COR-L47 (cell line): ENCODE measurements at regions not wholly inside any gene's neighbourhood (a gene's known extent, or its start where the extent isn't known, plus 50 kb on each side); places are given as distances from the start of the nearest gene placed in this dataset.

Source experiments
- DNase-seq: peaks from one replicate; lab custom pipeline; 2025; lab: John Stamatoyannopoulos, UW

GRCh38 chr15:39281094-39281493 lies 299.8 kb upstream of the THBS1 start:
- no peak for DNase-seq

- no peak for DNase-seq
Observed at GRCh38 chr15:39282663-39283208, 298.1 kb upstream of the THBS1 start.

DNA sequence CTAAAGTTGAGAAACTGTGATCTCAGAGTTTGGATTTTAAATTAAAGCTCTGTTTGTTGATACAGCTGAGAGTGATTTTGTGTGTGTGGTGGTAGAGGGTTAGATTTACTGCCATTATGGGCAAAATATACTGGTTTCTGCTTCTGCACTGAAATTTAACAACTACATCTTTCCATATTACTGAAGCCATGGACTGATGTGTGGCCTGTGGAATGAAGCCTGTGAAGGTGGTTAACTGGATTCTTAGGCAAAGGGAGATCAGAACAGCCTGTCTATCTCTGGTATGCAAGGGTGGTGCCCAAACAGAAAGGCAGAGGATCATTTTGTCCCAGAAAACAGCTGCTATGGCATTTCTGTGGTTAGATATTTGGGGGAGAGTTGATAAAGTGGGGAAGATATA lies 297.3 kb upstream of the THBS1 start:
- no peak for DNase-seq

DNA sequence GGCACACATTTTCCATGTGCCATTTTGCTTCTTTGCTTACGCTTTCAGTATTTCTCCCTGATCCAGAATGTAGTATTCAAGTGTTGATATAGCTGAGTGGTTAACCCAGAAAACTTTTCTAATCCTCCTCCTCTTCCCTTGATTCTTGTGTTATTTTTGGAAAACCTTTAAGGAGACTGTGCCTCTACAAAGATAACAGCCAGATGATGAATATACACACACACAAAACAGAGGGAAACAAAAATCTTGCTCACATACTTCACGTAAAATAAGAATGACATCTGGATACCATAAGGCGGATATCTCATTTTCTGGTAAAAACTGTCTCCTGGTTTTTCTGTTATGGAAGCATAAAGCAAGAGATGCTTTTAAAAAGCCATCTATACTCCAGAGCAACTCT lies 295.8 kb upstream of the THBS1 start:
- no peak for DNase-seq

DNA sequence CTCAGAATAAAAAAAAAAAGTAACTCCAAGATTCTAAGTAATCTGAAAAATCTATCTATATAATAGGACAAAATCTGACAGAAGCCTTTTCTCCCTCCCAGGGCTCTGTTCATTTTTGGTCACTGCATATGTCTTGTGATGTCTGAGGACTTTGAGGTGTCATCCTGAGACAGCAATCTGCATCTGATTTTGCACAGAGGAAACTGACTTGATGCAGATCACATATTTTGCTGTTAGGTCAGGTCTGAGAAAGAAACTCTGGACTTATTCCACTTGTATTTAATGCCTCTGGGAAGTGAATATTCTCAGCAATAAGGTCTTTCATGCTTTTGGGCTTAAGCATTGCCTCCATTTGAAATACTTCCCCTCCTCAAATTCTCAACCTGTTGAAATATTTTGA lies 295.2 kb upstream of the THBS1 start:
- no peak for DNase-seq

DNA sequence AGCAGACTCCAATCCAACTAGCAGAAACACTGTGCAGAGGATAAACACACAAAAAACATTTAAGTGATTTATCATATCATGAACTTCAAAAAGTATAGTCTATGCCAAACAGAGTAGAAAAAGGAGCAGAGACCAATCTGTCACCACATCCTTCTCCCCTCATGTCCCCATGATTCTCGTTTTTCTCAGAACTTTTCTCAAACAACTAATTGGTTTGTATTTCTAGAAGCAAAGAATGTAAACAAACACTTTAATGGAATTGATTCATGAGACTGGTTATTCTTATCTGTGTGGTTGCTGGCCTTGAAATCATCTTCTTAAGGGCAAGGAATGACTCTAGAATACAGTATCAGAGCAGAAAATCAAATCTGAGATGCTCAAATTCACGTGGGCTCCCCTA lies 294.2 kb upstream of the THBS1 start:
- no peak for DNase-seq

DNA sequence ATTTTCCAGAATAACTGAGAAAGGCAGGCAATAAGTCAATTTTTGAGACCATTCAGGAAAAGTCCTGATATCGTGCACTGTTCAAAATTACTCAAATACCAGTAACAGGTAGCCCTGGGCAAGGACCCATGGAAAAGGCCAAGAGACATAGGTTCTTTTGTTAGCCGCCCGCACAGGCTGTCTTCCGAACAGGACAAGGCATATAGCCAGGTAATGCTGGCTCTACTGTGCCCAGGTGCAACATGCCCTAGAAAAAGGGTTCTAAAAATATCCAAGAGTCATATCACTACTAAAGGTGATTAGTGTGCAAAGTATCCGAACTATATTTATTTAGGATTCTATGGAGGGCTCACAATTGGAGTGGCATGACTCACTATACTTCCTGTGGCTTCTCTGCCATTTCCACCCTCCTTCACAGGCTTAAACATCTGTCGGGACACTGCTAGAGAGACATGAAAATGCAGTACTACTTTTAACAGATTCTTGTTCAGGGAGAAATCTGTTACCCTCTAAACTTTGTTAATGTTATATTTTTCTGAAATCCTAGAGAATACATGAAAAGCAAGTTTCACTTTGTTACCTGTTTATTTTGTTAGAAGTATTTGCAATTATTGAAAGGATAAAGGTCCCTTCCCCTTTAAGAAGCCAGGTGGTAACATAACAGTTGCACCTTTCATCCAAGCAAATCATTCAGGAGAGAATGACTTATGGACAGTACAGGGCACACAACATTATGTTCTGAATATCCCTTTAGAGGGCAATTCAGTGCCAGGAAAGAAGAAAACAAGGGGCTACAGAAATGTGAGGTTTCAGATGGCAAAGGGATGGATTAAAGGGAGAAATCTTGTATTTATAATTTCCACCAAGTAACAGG lies 293.3 kb upstream of the THBS1 start:
- DNase-seq: no peak

DNA sequence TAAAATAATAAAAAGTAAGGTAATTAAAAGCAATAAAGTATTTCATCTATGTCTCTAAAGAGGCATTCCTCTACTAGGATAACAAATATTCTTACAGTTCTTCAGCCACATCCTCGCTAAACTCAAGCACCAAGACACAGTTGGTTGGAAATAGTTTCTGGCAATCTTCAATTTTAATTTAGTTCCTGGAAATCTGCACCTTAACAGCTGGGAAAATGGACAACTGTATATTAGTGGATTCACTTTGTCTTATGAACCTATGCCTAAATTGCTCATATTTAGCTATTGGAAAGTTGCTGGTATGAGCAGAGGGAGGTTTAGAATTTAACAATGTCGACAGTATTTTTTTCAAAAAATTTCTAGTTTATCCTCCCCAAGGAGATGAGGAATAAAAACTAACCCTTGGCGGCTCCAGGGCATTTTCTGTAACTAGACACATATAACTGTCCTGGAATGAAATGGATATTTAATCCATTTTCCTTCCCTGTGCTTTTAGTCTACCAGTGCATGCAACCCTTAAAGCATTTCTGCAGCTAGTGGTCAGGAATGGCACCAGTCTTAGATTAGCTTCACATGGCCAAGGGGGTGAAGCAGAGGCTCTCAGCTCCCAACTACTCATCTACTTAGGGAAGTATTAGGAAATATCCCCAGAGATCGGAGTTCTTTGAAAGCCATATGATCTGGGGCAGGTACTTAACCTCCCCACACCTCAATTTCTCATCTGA lies 290.0 kb upstream of the THBS1 start:
- no peak for DNase-seq

GRCh38 chr15:39291690-39292089 lies 289.2 kb upstream of the THBS1 start:
- DNase-seq: no peak

DNA sequence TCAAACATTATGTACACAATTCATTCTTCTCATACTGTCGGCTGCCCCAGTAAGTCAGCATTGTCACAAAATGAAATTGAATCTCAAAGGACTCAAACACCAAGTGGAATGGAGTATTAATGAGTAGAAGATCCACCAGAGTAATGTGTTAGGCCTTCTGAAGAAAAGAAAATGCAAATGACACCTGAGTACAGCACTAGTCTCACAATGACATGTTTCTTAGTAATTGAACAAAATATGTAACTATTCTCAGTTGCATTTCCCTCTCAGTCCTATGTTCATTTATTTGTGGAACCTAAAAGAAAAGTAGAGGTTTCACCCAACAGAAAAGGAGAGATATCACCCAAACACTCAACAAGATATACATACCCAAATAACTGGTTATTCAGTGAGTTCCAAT lies 283.9 kb upstream of the THBS1 start:
- no peak for DNase-seq

DNA sequence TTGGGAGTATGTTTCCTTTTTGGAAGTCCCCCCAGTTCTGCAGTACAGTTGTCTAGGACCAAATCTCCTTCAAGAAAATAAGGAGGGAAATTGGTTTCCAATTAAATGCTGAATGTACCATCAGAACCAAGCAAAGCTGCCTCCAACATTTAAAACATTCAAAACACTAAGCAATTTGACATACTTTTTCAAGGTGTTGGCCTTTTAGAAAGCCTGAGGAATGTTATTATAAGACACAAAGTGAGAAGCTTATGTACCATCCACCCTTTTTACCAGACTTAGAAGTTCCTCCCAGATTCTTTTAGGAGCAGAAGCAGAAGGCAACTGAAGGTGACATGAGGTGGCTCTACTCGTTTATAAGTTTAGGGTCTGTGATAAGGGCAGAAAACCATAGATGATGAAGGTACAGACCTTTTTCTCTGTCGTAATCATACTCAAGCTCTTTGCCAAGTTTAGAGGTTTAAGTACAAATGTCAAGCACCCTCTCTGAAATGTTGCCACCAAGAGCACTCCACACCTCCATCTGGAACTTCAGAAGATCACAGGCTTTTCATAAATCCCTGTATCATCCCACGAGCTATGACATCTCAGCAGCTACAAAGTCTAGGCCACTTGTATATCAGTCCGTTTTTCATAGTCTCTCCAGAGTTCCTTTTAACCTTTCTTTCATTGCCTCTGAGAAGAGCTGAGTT lies 282.5 kb upstream of the THBS1 start:
- no peak for DNase-seq

GRCh38 chr15:39299486-39300267 lies 281.2 kb upstream of the THBS1 start:
- no peak for DNase-seq

- DNase-seq: no peak
Observed at GRCh38 chr15:39300451-39301153, 280.3 kb upstream of the THBS1 start.

- no peak for DNase-seq
Observed at GRCh38 chr15:39301589-39301999, 279.3 kb upstream of the THBS1 start.

DNA sequence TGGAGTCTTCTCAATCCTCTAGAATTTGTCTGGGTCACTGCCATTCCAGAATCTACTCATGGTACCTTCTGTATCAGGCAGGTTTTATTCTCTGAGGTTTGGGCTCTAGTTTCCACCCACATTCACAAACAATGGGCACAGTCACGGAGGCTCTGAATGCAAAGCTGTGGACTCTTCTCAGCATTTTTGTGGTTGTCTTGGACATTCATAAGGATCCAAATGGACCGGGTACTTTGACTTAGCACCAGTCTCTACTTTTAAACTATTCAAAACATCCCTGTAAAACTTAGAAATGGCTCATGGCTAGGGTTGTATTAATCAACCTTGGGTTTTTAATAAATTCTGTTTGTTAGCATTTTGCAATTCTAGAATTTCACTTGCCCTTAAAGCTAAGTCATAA lies 277.9 kb upstream of the THBS1 start:
- DNase-seq: no peak

- no peak for DNase-seq
Observed at GRCh38 chr15:39304201-39304841, 276.6 kb upstream of the THBS1 start.

GRCh38 chr15:39304931-39305728 lies 275.7 kb upstream of the THBS1 start:
- no peak for DNase-seq

DNA sequence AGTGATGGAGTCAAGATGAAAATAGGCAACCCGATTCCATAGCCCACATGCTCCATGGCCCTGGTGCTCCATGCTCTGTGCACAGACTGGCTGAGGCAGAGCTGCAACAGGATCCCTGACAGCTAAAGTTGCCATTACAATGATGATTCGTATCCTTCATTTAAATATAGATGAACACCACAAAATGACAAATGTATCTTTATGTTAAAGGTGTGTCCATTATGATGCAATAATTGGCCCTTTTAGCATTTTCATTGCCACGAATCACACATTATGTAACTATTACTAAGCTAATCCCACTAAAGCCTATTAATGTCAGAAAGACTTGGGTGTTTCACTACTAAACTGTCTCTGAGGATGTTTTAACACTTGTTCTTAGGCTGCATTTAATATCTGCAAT lies 270.2 kb upstream of the THBS1 start:
- no peak for DNase-seq

GRCh38 chr15:39312984-39313383 lies 267.9 kb upstream of the THBS1 start:
- peak; percentile 0 for DNase-seq

- DNase-seq: no peak
Observed at GRCh38 chr15:39313467-39313866, 267.4 kb upstream of the THBS1 start.
